ENCODE measurements at regions not wholly inside any gene's neighbourhood (a gene's known extent, or its start where the extent isn't known, plus 50 kb on each side); places are given as distances from the start of the nearest gene placed in this dataset.

- H3K4me3 ChIP-seq: no peak overlapping the region
- no peaks in the 10 kb centered on the region for H3K9me2 ChIP-seq (ENCODE audit: insufficient read depth)
- ChIA-PET CTCF (interaction anchor here (0.6 kb wide), 1 partner anchor 66 kb away, joined by 4 read pairs; no protein-coding TSS in a partner anchor), POLR2A (ENCODE audit: unreplicated experiment) (no interaction called here)
- H4K20me1 ChIP-seq (ENCODE audit: insufficient read depth): no peaks in the 10 kb centered on the region
- H3F3A ChIP-seq (ENCODE audit: insufficient read depth, low read depth): no peaks in the 10 kb centered on the region
- H3K27me3 ChIP-seq (ENCODE audit: insufficient read depth, low read depth): no peaks in the 10 kb centered on the region
- no TSS peak for BruUV-seq (replicated peaks)
- H3K36me3 ChIP-seq (ENCODE audit: low read depth): no peaks in the 10 kb centered on the region
- DNase-seq: no peak
- no peaks in the 10 kb centered on the region for H3K9me3 ChIP-seq (ENCODE audit: insufficient read depth, low read depth)
- H3K4me1 ChIP-seq (replicated peaks; ENCODE audit: insufficient read depth): no peaks in the 10 kb centered on the region
- no peak overlapping the region for H3K27ac ChIP-seq
- H2AFZ ChIP-seq: no peak overlapping the region
- no peak overlapping the region for H3K4me2 ChIP-seq
- intact Hi-C loops (cut with micrococcal nuclease; ENCODE audit: unreplicated experiment): no loop called here
- H3K79me2 ChIP-seq (ENCODE audit: low read depth): no peaks in the 10 kb centered on the region
- TF ChIP-seq EZH2 (IDR thresholded peaks at IDR 0.05; ENCODE audit: low read depth) (no peak), CTCF (conservative IDR thresholded peaks at IDR 0.05) (no peak)
Observed at GRCh38 chr10:113434315-113434714, 118.5 kb upstream of the HABP2 start.

- H3K36me3 ChIP-seq (ENCODE audit: low read depth): no peaks in the 10 kb centered on the region
- H3K27me3 ChIP-seq (ENCODE audit: insufficient read depth, low read depth): no peaks in the 10 kb centered on the region
- no TSS peak for BruUV-seq (replicated peaks)
- no peaks in the 10 kb centered on the region for H3K9me3 ChIP-seq (ENCODE audit: insufficient read depth, low read depth)
- H3K27ac ChIP-seq: no peak overlapping the region
- H4K20me1 ChIP-seq (ENCODE audit: insufficient read depth): no peaks in the 10 kb centered on the region
- no peak for TF ChIP-seq EZH2 (IDR thresholded peaks at IDR 0.05; ENCODE audit: low read depth)
- no peak for TF ChIP-seq CTCF (conservative IDR thresholded peaks at IDR 0.05)
- no peak for DNase-seq
- H3F3A ChIP-seq (ENCODE audit: insufficient read depth, low read depth): no peaks in the 10 kb centered on the region
- POLR2A ChIA-PET (ENCODE audit: unreplicated experiment): no interaction called here
- H2AFZ ChIP-seq: no peak overlapping the region
- no peak overlapping the region for H3K4me2 ChIP-seq
- intact Hi-C loops (cut with micrococcal nuclease; ENCODE audit: unreplicated experiment): no loop called here
- H3K4me3 ChIP-seq: no peak overlapping the region
- H3K9me2 ChIP-seq (ENCODE audit: insufficient read depth): no peaks in the 10 kb centered on the region
- no peaks in the 10 kb centered on the region for H3K79me2 ChIP-seq (ENCODE audit: low read depth)
- CTCF ChIA-PET: no interaction called here
- no peaks in the 10 kb centered on the region for H3K4me1 ChIP-seq (replicated peaks; ENCODE audit: insufficient read depth)
Observed at GRCh38 chr10:113434950-113435349, 117.9 kb upstream of the HABP2 start.

GRCh38 chr10:113435881-113436280 lies 117.0 kb upstream of the HABP2 start:
- H3K27me3 ChIP-seq (ENCODE audit: insufficient read depth, low read depth): no peaks in the 10 kb centered on the region
- POLR2A ChIA-PET (ENCODE audit: unreplicated experiment): no interaction called here
- H3F3A ChIP-seq (ENCODE audit: insufficient read depth, low read depth): no peaks in the 10 kb centered on the region
- H3K27ac ChIP-seq: no peak overlapping the region
- H2AFZ ChIP-seq: no peak overlapping the region
- CTCF ChIA-PET: no interaction called here
- H3K4me3 ChIP-seq: no peak overlapping the region
- H3K36me3 ChIP-seq (ENCODE audit: low read depth): no peaks in the 10 kb centered on the region
- DNase-seq: no peak
- intact Hi-C loops (cut with micrococcal nuclease; ENCODE audit: unreplicated experiment): no loop called here
- no peaks in the 10 kb centered on the region for H3K4me1 ChIP-seq (replicated peaks; ENCODE audit: insufficient read depth)
- H3K4me2 ChIP-seq: no peak overlapping the region
- no peaks in the 10 kb centered on the region for H3K79me2 ChIP-seq (ENCODE audit: low read depth)
- H3K9me2 ChIP-seq (ENCODE audit: insufficient read depth): no peaks in the 10 kb centered on the region
- no peak for TF ChIP-seq CTCF (conservative IDR thresholded peaks at IDR 0.05)
- no peak for TF ChIP-seq EZH2 (IDR thresholded peaks at IDR 0.05; ENCODE audit: low read depth)
- no peaks in the 10 kb centered on the region for H4K20me1 ChIP-seq (ENCODE audit: insufficient read depth)
- no TSS peak for BruUV-seq (replicated peaks)
- H3K9me3 ChIP-seq (ENCODE audit: insufficient read depth, low read depth): no peaks in the 10 kb centered on the region

All from PC-9 (cell line).